Bronchial epithelial cell (primary cell): ENCODE measurements at regions not wholly inside any gene's neighbourhood (a gene's known extent, or its start where the extent isn't known, plus 50 kb on each side); places are given as distances from the start of the nearest gene placed in this dataset.

ENCODE experiments used
- DNase-seq: peaks from one replicate; pipeline ENCODE4 v3.0.0-alpha.2; 2010; ENCODE audit warnings: low read depth
- FAIRE-seq: peaks from 2 replicates; lab custom pipeline; 2011; peaks lifted over from hg19 to GRCh38; lab: Jason Lieb, UNC
- H3K27me3 ChIP-seq: 2 replicates; pipeline ENCODE4 v1.5.1; 2011; ENCODE audit warnings: low read length; ENCODE audit not compliant: control insufficient read depth, insufficient read depth
- H3K36me3 ChIP-seq: 2 replicates; pipeline ENCODE4 v1.5.1; 2011; ENCODE audit warnings: low read length; ENCODE audit not compliant: control insufficient read depth, insufficient read depth
- H3K4me3 ChIP-seq: 2 replicates; pipeline ENCODE4 v1.5.1; 2011; ENCODE audit warnings: mild to moderate bottlenecking, low read depth, low read length, control low read depth
- TF ChIP-seq, protein P1 (sequence below): IDR thresholded peaks from 2 replicates; pipeline ENCODE4 v1.5.1; 2011; ENCODE audit warnings: mild to moderate bottlenecking, moderate library complexity, low read length, control low read depth, inconsistent platforms; ENCODE audit not compliant: insufficient read depth, severe bottlenecking

- no peak for FAIRE-seq
- no peaks in the 10 kb centered on the region for H3K36me3 ChIP-seq
- no peaks in the 10 kb centered on the region for H3K27me3 ChIP-seq
- TF ChIP-seq, protein P1, sequence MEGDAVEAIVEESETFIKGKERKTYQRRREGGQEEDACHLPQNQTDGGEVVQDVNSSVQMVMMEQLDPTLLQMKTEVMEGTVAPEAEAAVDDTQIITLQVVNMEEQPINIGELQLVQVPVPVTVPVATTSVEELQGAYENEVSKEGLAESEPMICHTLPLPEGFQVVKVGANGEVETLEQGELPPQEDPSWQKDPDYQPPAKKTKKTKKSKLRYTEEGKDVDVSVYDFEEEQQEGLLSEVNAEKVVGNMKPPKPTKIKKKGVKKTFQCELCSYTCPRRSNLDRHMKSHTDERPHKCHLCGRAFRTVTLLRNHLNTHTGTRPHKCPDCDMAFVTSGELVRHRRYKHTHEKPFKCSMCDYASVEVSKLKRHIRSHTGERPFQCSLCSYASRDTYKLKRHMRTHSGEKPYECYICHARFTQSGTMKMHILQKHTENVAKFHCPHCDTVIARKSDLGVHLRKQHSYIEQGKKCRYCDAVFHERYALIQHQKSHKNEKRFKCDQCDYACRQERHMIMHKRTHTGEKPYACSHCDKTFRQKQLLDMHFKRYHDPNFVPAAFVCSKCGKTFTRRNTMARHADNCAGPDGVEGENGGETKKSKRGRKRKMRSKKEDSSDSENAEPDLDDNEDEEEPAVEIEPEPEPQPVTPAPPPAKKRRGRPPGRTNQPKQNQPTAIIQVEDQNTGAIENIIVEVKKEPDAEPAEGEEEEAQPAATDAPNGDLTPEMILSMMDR = no peak
- no peak overlapping the region for H3K4me3 ChIP-seq
- no peak for DNase-seq
Observed at GRCh38 chr9:34907044-34907443, 51.0 kb upstream of the PHF24 start.

GRCh38 chr9:34899535-34900158 lies 58.4 kb upstream of the PHF24 start:
- Histone ChIP-seq H3K36me3 (no peaks in the 10 kb centered on the region), H3K4me3 (no peak overlapping the region), H3K27me3 (peaks cover 2% of the 10 kb centered on the region)
- FAIRE-seq (peak; percentile 36), DNase-seq (peak; percentile 67)
- TF ChIP-seq, protein P1 = peak; percentile 91

- FAIRE-seq (peak; percentile 72), DNase-seq (no peak)
- TF ChIP-seq, protein P1 = no peak
- Histone ChIP-seq H3K36me3 (no peaks in the 10 kb centered on the region), H3K27me3 (peaks cover 4% of the 10 kb centered on the region), H3K4me3 (no peak overlapping the region)
Observed at GRCh38 chr9:34898846-34899245, 59.2 kb upstream of the PHF24 start.

DNA sequence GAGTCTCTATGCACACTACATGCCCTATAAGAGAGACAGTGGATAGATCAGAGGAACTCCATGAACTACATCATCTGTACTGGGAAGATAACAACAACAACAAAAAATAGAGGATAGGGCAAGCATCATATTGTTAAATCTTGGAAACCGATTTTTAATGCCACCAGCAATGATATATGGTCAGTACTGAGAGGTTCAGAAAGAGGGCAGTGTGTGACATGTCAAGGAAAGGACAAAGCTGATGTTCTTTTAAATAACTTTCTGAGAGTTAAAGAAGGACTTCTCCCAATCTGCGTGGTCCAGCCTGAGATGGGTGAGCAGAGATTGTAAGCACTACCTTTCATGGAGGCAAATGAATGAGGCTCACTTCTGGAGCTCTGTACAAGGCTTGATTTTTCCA lies 62.0 kb upstream of the PHF24 start:
- FAIRE-seq (no peak), DNase-seq (no peak)
- no peak overlapping the region for H3K4me3 ChIP-seq
- TF ChIP-seq, protein P1 = no peak
- H3K27me3 ChIP-seq = peaks cover 4% of the 10 kb centered on the region
- H3K36me3 ChIP-seq = no peaks in the 10 kb centered on the region

DNA sequence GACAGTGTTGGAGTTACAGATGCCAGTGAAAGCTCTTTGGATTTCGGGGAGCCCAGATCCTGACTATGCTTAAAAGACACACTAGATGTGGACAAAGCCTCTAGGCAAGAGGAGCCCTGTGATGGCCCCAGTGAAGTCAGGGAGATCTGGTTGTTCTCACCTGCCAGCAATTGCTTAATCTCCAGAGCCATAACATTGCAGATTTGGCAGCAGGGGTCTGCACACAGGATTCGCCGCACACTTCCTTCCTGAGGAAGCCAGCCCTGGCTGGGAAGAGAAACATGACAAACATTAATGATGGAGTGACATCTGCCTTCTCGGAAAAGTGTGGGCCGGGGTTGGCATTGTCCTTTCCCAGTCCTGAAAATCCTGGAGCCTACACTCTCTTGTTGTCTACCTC lies 65.2 kb upstream of the PHF24 start:
- Histone ChIP-seq H3K36me3 (no peaks in the 10 kb centered on the region), H3K27me3 (peaks cover 2% of the 10 kb centered on the region), H3K4me3 (no peak overlapping the region)
- TF ChIP-seq, protein P1 = no peak
- no peak for DNase-seq
- no peak for FAIRE-seq

- peak; percentile 72 for FAIRE-seq
- Histone ChIP-seq H3K27me3 (peaks cover 2% of the 10 kb centered on the region), H3K4me3 (no peak overlapping the region), H3K36me3 (no peaks in the 10 kb centered on the region)
- peak; percentile 27 for DNase-seq
- TF ChIP-seq, protein P1 = no peak
Observed at GRCh38 chr9:34891386-34891785, 66.7 kb upstream of the PHF24 start.
